ENCODE measurements at regions not wholly inside any gene's neighbourhood (a gene's known extent, or its start where the extent isn't known, plus 50 kb on each side); places are given as distances from the start of the nearest gene placed in this dataset.

DNA sequence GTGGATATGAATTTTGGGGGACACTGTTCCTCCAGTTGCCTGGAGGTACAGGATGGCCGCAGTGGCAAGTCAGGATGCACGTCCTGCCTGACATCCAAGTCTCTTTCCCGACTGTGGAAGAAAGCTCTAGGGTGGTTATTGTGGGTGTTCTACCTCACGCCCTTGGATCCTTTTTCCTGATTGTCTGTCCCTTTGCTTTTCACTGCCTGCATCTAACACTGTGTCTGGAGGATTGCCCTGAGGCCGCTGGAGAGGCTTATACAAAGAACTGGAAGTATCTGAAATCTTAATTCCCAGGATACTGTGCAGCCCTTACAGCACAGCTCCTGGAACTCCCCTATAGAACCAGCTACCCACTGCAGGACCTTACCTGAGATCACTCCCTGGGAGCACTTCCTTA lies 250.5 kb downstream of the TFCP2L1 start:
- H3K9me3 ChIP-seq (ENCODE audit: control insufficient read depth in 2 of 3, low read length in 3 of 3), result no peaks in the 10 kb centered on the region
- DNase-seq, result no peak
- no peak for ATAC-seq
- peaks cover 0 to 2% (median 0%) of the 10 kb centered on the region in 11 donors for H3K9me3 Mint-ChIP-seq
- ChIA-PET POLR2A (no interaction called here), CTCF (no interaction called here)
- H3K27me3 ChIP-seq (ENCODE audit: control insufficient read depth in 2 of 2, insufficient read depth in 2 of 2, low read length in 2 of 2), result no peaks in the 10 kb centered on the region
- peaks cover 2 to 26% (median 9%) of the 10 kb centered on the region in 5 donors for H3K27me3 Mint-ChIP-seq
- no peaks in the 10 kb centered on the region for H3K4me1 Mint-ChIP-seq
- no peak overlapping the region for H3K27ac ChIP-seq (ENCODE audit: low read depth, low read length)
- H3K4me3 ChIP-seq (ENCODE audit: low read length), result no peak overlapping the region
- H3K4me3 Mint-ChIP-seq, result no peak overlapping the region
- no peak overlapping the region for H3K27ac Mint-ChIP-seq
- no peaks in the 10 kb centered on the region for H3K36me3 ChIP-seq (ENCODE audit: control insufficient read depth in 2 of 3, insufficient read depth in 3 of 3, low read length in 3 of 3)
- intact Hi-C loops (cut with micrococcal nuclease), result no loop called here
- H3K36me3 Mint-ChIP-seq, result no peaks in the 10 kb centered on the region
- H3K4me1 ChIP-seq (ENCODE audit: control insufficient read depth in 2 of 2, insufficient read depth in 2 of 2, low read length in 2 of 2), result no peaks in the 10 kb centered on the region

- CTCF ChIA-PET, result no interaction called here
- peaks cover 0 to 2% (median 0%) of the 10 kb centered on the region in 11 donors for H3K9me3 Mint-ChIP-seq
- no peak for ATAC-seq
Observed at GRCh38 chr2:121036226-121036692, 248.7 kb downstream of the TFCP2L1 start.

GRCh38 chr2:121037480-121037879 lies 247.5 kb downstream of the TFCP2L1 start:
- no peak overlapping the region for H3K27ac Mint-ChIP-seq
- H3K4me3 ChIP-seq (ENCODE audit: low read length), result no peak overlapping the region
- H3K27me3 ChIP-seq (ENCODE audit: control insufficient read depth in 2 of 2, insufficient read depth in 2 of 2, low read length in 2 of 2), result no peaks in the 10 kb centered on the region
- no peaks in the 10 kb centered on the region for H3K4me1 ChIP-seq (ENCODE audit: control insufficient read depth in 2 of 2, insufficient read depth in 2 of 2, low read length in 2 of 2)
- no peak overlapping the region for H3K27ac ChIP-seq (ENCODE audit: low read depth, low read length)
- intact Hi-C loops (cut with micrococcal nuclease), result no loop called here
- DNase-seq, result no peak
- H3K36me3 Mint-ChIP-seq, result no peaks in the 10 kb centered on the region
- no peak overlapping the region for H3K4me3 Mint-ChIP-seq
- peaks cover 0 to 2% (median 0%) of the 10 kb centered on the region in 11 donors for H3K9me3 Mint-ChIP-seq
- CTCF ChIA-PET, result interaction anchor here (0.6 kb wide), 1 partner anchor 703 kb away, joined by 3 read pairs; no protein-coding TSS in a partner anchor
- no peak for ATAC-seq
- POLR2A ChIA-PET, result no interaction called here
- no peaks in the 10 kb centered on the region for H3K9me3 ChIP-seq (ENCODE audit: control insufficient read depth in 2 of 3, low read length in 3 of 3)
- H3K27me3 Mint-ChIP-seq, result peaks cover 0 to 23% (median 5%) of the 10 kb centered on the region in 5 donors
- H3K36me3 ChIP-seq (ENCODE audit: control insufficient read depth in 2 of 3, insufficient read depth in 3 of 3, low read length in 3 of 3), result no peaks in the 10 kb centered on the region
- no peaks in the 10 kb centered on the region for H3K4me1 Mint-ChIP-seq

More at GRCh38 chr2:121036226-121036692, 248.7 kb downstream of the TFCP2L1 start:
- intact Hi-C loops (cut with micrococcal nuclease), result no loop called here
- POLR2A ChIA-PET, result interaction anchor here (0.7 kb wide), 1 partner anchor 10 kb away, joined by 5 read pairs; no protein-coding TSS in a partner anchor
- Histone ChIP-seq H3K9me3 (ENCODE audit: control insufficient read depth in 2 of 3, low read length in 3 of 3) (no peaks in the 10 kb centered on the region), H3K27me3 (ENCODE audit: control insufficient read depth in 2 of 2, insufficient read depth in 2 of 2, low read length in 2 of 2) (no peaks in the 10 kb centered on the region), H3K36me3 (ENCODE audit: control insufficient read depth in 2 of 3, insufficient read depth in 3 of 3, low read length in 3 of 3) (no peaks in the 10 kb centered on the region), H3K4me1 (ENCODE audit: control insufficient read depth in 2 of 2, insufficient read depth in 2 of 2, low read length in 2 of 2) (no peaks in the 10 kb centered on the region), H3K27ac (ENCODE audit: low read depth, low read length) (no peak overlapping the region), H3K4me3 (ENCODE audit: low read length) (no peak overlapping the region)
- H3K36me3 Mint-ChIP-seq, result no peaks in the 10 kb centered on the region
- peaks cover 0 to 26% (median 5%) of the 10 kb centered on the region in 5 donors for H3K27me3 Mint-ChIP-seq
- no peak overlapping the region for H3K27ac Mint-ChIP-seq
- no peak overlapping the region for H3K4me3 Mint-ChIP-seq
- H3K4me1 Mint-ChIP-seq, result no peaks in the 10 kb centered on the region
- no peak for DNase-seq

GRCh38 chr2:121038031-121038430 lies 247.0 kb downstream of the TFCP2L1 start:
- H3K9me3 Mint-ChIP-seq, result peaks cover 0 to 2% (median 0%) of the 10 kb centered on the region in 11 donors
- Histone ChIP-seq H3K27me3 (ENCODE audit: control insufficient read depth in 2 of 2, insufficient read depth in 2 of 2, low read length in 2 of 2) (no peaks in the 10 kb centered on the region), H3K4me1 (ENCODE audit: control insufficient read depth in 2 of 2, insufficient read depth in 2 of 2, low read length in 2 of 2) (no peaks in the 10 kb centered on the region), H3K9me3 (ENCODE audit: control insufficient read depth in 2 of 3, low read length in 3 of 3) (no peaks in the 10 kb centered on the region), H3K4me3 (ENCODE audit: low read length) (no peak overlapping the region), H3K27ac (ENCODE audit: low read depth, low read length) (no peak overlapping the region), H3K36me3 (ENCODE audit: control insufficient read depth in 2 of 3, insufficient read depth in 3 of 3, low read length in 3 of 3) (no peaks in the 10 kb centered on the region)
- H3K27ac Mint-ChIP-seq, result no peak overlapping the region
- no peaks in the 10 kb centered on the region for H3K36me3 Mint-ChIP-seq
- no peak for DNase-seq
- no peak for ATAC-seq
- no peak overlapping the region for H3K4me3 Mint-ChIP-seq
- no peaks in the 10 kb centered on the region for H3K4me1 Mint-ChIP-seq
- POLR2A ChIA-PET, result no interaction called here
- intact Hi-C loops (cut with micrococcal nuclease), result no loop called here
- H3K27me3 Mint-ChIP-seq, result peaks cover 0 to 22% (median 5%) of the 10 kb centered on the region in 5 donors
- CTCF ChIA-PET, result no interaction called here

GRCh38 chr2:121038431-121038830 lies 246.6 kb downstream of the TFCP2L1 start:
- no peak overlapping the region for H3K4me3 ChIP-seq (ENCODE audit: low read length)
- ChIA-PET CTCF (no interaction called here), POLR2A (no interaction called here)
- intact Hi-C loops (cut with micrococcal nuclease), result no loop called here
- Mint-ChIP-seq H3K4me1 (no peaks in the 10 kb centered on the region), H3K9me3 (peaks cover 0 to 2% (median 0%) of the 10 kb centered on the region in 11 donors), H3K27ac (no peak overlapping the region), H3K36me3 (no peaks in the 10 kb centered on the region), H3K27me3 (peaks cover 0 to 18% (median 5%) of the 10 kb centered on the region in 5 donors), H3K4me3 (no peak overlapping the region)
- H3K27ac ChIP-seq (ENCODE audit: low read depth, low read length), result no peak overlapping the region
- H3K36me3 ChIP-seq (ENCODE audit: control insufficient read depth in 2 of 3, insufficient read depth in 3 of 3, low read length in 3 of 3), result no peaks in the 10 kb centered on the region
- ATAC-seq (no peak), DNase-seq (no peak)
- no peaks in the 10 kb centered on the region for H3K9me3 ChIP-seq (ENCODE audit: control insufficient read depth in 2 of 3, low read length in 3 of 3)
- H3K4me1 ChIP-seq (ENCODE audit: control insufficient read depth in 2 of 2, insufficient read depth in 2 of 2, low read length in 2 of 2), result no peaks in the 10 kb centered on the region
- no peaks in the 10 kb centered on the region for H3K27me3 ChIP-seq (ENCODE audit: control insufficient read depth in 2 of 2, insufficient read depth in 2 of 2, low read length in 2 of 2)

DNA sequence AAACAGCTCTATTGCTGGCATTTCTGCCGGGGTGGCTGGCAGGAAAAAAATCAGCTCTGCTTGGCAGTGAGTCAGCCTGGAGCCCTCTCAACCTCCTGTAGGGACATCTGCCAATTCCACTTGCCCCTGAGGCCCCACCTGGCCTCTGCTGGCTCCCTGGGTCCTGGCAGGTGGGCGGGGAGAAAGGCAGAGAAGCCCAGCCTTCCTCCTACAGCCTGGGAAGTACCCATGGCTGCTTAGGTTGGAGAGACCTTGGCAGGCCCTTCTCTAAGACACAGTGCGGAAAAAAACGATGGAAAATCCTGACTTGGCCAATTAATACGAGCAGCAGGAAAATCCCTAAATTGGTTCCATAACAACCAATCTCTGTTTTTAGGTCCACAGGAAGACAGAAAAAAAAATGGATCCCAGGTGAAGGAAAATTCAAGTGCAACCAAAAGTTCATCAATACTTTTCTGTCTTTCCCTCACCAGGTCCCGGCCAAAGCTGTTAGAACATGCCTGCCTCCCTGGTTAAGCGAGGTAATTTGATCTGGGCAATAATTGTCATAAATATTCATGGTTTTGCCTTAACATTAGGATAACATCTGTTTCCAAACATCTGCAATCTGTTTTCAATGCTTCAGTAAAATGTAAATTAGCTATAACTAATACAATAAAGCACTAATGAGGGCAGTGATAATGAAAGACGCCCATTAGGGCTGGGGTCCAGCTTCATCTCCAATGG lies 245.9 kb downstream of the TFCP2L1 start:
- Mint-ChIP-seq H3K36me3 (no peaks in the 10 kb centered on the region), H3K27ac (no peak overlapping the region), H3K27me3 (peaks cover 0 to 13% (median 5%) of the 10 kb centered on the region in 5 donors), H3K4me1 (no peaks in the 10 kb centered on the region), H3K9me3 (peaks cover 0 to 2% (median 0%) of the 10 kb centered on the region in 11 donors), H3K4me3 (no peak overlapping the region)
- no peak overlapping the region for H3K4me3 ChIP-seq (ENCODE audit: low read length)
- no peaks in the 10 kb centered on the region for H3K36me3 ChIP-seq (ENCODE audit: control insufficient read depth in 2 of 3, insufficient read depth in 3 of 3, low read length in 3 of 3)
- DNase-seq (no peak), ATAC-seq (no peak)
- H3K4me1 ChIP-seq (ENCODE audit: control insufficient read depth in 2 of 2, insufficient read depth in 2 of 2, low read length in 2 of 2), result no peaks in the 10 kb centered on the region
- intact Hi-C loops (cut with micrococcal nuclease), result no loop called here
- H3K27ac ChIP-seq (ENCODE audit: low read depth, low read length), result no peak overlapping the region
- ChIA-PET CTCF (no interaction called here), POLR2A (no interaction called here)
- H3K9me3 ChIP-seq (ENCODE audit: control insufficient read depth in 2 of 3, low read length in 3 of 3), result no peaks in the 10 kb centered on the region
- H3K27me3 ChIP-seq (ENCODE audit: control insufficient read depth in 2 of 2, insufficient read depth in 2 of 2, low read length in 2 of 2), result no peaks in the 10 kb centered on the region

DNA sequence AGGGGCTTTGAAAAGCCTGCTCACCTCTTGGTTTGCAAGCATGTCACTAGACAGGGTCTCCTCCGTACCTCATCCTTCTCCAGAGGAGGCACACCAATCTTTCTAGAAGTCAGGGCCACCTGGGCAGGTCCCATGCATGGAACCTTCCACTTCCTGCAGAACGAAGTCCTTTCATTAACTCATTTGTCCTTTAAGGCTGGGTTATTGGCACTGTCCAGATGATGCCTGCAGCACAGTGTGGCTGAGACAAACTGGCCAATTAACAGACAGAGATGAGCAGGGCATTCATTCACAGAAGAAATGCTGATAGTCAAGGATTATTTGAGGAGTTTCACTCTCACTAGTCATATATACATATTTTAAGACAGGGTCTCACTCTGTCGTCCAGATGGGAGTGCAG lies 245.3 kb downstream of the TFCP2L1 start:
- ChIA-PET POLR2A (no interaction called here), CTCF (no interaction called here)
- ATAC-seq, result no peak
- H3K27ac ChIP-seq (ENCODE audit: low read depth, low read length), result no peak overlapping the region
- H3K27me3 ChIP-seq (ENCODE audit: control insufficient read depth in 2 of 2, insufficient read depth in 2 of 2, low read length in 2 of 2), result no peaks in the 10 kb centered on the region
- Mint-ChIP-seq H3K9me3 (peaks cover 0 to 2% (median 0%) of the 10 kb centered on the region in 11 donors), H3K4me3 (no peak overlapping the region), H3K27ac (no peak overlapping the region), H3K36me3 (no peaks in the 10 kb centered on the region), H3K4me1 (no peaks in the 10 kb centered on the region), H3K27me3 (peaks cover 0 to 13% (median 5%) of the 10 kb centered on the region in 5 donors)
- no peaks in the 10 kb centered on the region for H3K4me1 ChIP-seq (ENCODE audit: control insufficient read depth in 2 of 2, insufficient read depth in 2 of 2, low read length in 2 of 2)
- H3K9me3 ChIP-seq (ENCODE audit: control insufficient read depth in 2 of 3, low read length in 3 of 3), result no peaks in the 10 kb centered on the region
- no peak for DNase-seq
- intact Hi-C loops (cut with micrococcal nuclease), result no loop called here
- H3K4me3 ChIP-seq (ENCODE audit: low read length), result no peak overlapping the region
- H3K36me3 ChIP-seq (ENCODE audit: control insufficient read depth in 2 of 3, insufficient read depth in 3 of 3, low read length in 3 of 3), result no peaks in the 10 kb centered on the region

All from naive thymus-derived CD4-positive, alpha-beta T cell (primary cell).